H1 (cell line): ENCODE measurements at regions not wholly inside any gene's neighbourhood (a gene's known extent, or its start where the extent isn't known, plus 50 kb on each side); places are given as distances from the start of the nearest gene placed in this dataset.

Experiments used
- CTCF ChIA-PET: fragments of 300-600 bp; sonication (Branson Sonifier 250); formaldehyde crosslinking; loops from one replicate; lab custom pipeline; 2021; ENCODE audit not compliant: partially characterized antibody; lab: Charles Lee
- POLR2A ChIA-PET: fragments of 300-600 bp; sonication (Branson Sonifier 250); formaldehyde crosslinking; loops from one replicate; lab custom pipeline; 2021; ENCODE audit warnings: inconsistent platforms; ENCODE audit not compliant: partially characterized antibody; lab: Charles Lee
- DNase-seq, 2 experiments: peaks; one replicate each; pipeline versions ENCODE4 v3.0.0 to v3.0.0-alpha.2; 2010 to 2022; ENCODE audit warnings: low spot score in 2 of 2, low read depth in 1 of 2, mixed read lengths in 1 of 2
- FAIRE-seq: peaks from 2 replicates; lab custom pipeline; 2011; peaks lifted over from hg19 to GRCh38; lab: Jason Lieb, UNC
- H2AFZ ChIP-seq: 2 replicates; pipeline ENCODE4 v1.8.1; 2012; ENCODE audit warnings: low read length, inconsistent platforms
- H2AK5ac ChIP-seq: 2 replicates; pipeline ENCODE4 v1.6.1; 2013; ENCODE audit warnings: low read depth, low read length
- H2BK120ac ChIP-seq: replicated peaks from 2 replicates; pipeline ENCODE3; 2013; ENCODE audit warnings: low read depth, low read length, inconsistent platforms
- H2BK12ac ChIP-seq: 2 replicates; pipeline ENCODE4 v1.6.1; 2013; ENCODE audit warnings: low read depth, low read length
- H2BK15ac ChIP-seq: 2 replicates; pipeline ENCODE4 v1.6.1; 2013; ENCODE audit warnings: low read length
- H2BK20ac ChIP-seq: 2 replicates; pipeline ENCODE4 v1.6.1; 2013; ENCODE audit warnings: low read length
- H2BK5ac ChIP-seq: 2 replicates; pipeline ENCODE4 v1.6.1; 2013; ENCODE audit warnings: low read depth, low read length
- H3K14ac ChIP-seq: 2 replicates; pipeline ENCODE4 v1.6.1; 2013; ENCODE audit warnings: inconsistent platforms; ENCODE audit not compliant: insufficient read length
- H3K18ac ChIP-seq: 2 replicates; pipeline ENCODE4 v1.6.1; 2013; ENCODE audit warnings: low read length; ENCODE audit errors: extremely low read depth
- H3K23ac ChIP-seq: 2 replicates; pipeline ENCODE4 v1.6.1; 2013; ENCODE audit warnings: inconsistent platforms; ENCODE audit not compliant: insufficient read length
- H3K23me2 ChIP-seq: 2 replicates; pipeline ENCODE4 v1.6.1; 2013; ENCODE audit warnings: low read depth, low read length
- H3K27ac ChIP-seq: 2 replicates; pipeline ENCODE4 v1.6.1; 2011; ENCODE audit warnings: low read depth, low read length, inconsistent platforms
- H3K27me3 ChIP-seq, 4 experiments: replicated peaks in 1 of 4; 1 replicate in 1 of 4; 2 replicates in 3 of 4; pipeline versions ENCODE4 v1.6.1 to v1.8.1; 2011 to 2013; ENCODE audit warnings: low read length in 3 of 4, mild to moderate bottlenecking in 3 of 4, inconsistent platforms in 2 of 4, mixed read lengths in 2 of 4, moderate library complexity in 1 of 4; ENCODE audit not compliant: control insufficient read depth in 3 of 4, insufficient read depth in 3 of 4; ENCODE audit errors: extremely low read depth in 1 of 4
- H3K36me3 ChIP-seq, 4 experiments: 2 replicates each; pipeline versions ENCODE4 v1.6.1 to v1.8.1; 2011 to 2013; ENCODE audit warnings: mild to moderate bottlenecking in 4 of 4, low read length in 3 of 4, moderate library complexity in 2 of 4, control low read depth in 1 of 4, inconsistent platforms in 1 of 4; ENCODE audit not compliant: insufficient read depth in 4 of 4, control insufficient read depth in 2 of 4
- H3K4ac ChIP-seq: replicated peaks from 2 replicates; pipeline ENCODE3; 2013; ENCODE audit warnings: low read length, low read depth, mixed read lengths, inconsistent platforms; ENCODE audit not compliant: insufficient read length
- H3K4me1 ChIP-seq, 4 experiments: replicated peaks in 1 of 4; 1 replicate in 1 of 4; 2 replicates in 3 of 4; pipeline versions ENCODE4 v1.6.1 to v1.8.1; 2011 to 2013; ENCODE audit warnings: low read length in 3 of 4, inconsistent platforms in 2 of 4, mixed read lengths in 1 of 4; ENCODE audit not compliant: insufficient read depth in 4 of 4, control insufficient read depth in 3 of 4
- H3K4me2 ChIP-seq, 2 experiments: 2 replicates each; pipeline versions ENCODE4 v1.6.1 to v1.8.1; 2011 to 2013; ENCODE audit warnings: low read depth in 2 of 2, low read length in 2 of 2, control low read depth in 1 of 2, inconsistent platforms in 1 of 2, mild to moderate bottlenecking in 1 of 2; ENCODE audit not compliant: insufficient read depth in 1 of 2
- H3K4me3 ChIP-seq, 4 experiments: fragments of 200-600, 300-600 bp in 1 of 4; sonication (generic), shearing (Covaris generic), sonication (Bioruptor Twin) in 1 of 4; 2 replicates each; pipeline versions ENCODE4 v1.5.1 to v1.8.1; 2011 to 2016; ENCODE audit warnings: low read length in 4 of 4, low read depth in 3 of 4, control low read depth in 2 of 4, inconsistent platforms in 2 of 4, mild to moderate bottlenecking in 2 of 4, mixed read lengths in 1 of 4, moderate library complexity in 1 of 4; ENCODE audit not compliant: insufficient read depth in 2 of 4; ENCODE audit errors: extremely low read depth in 1 of 4
- H3K56ac ChIP-seq: replicated peaks from 2 replicates; pipeline ENCODE3; 2013; ENCODE audit warnings: low read depth, mild to moderate bottlenecking, mixed read lengths, low read length, inconsistent platforms; ENCODE audit not compliant: insufficient read length
- H3K79me1 ChIP-seq: 2 replicates; pipeline ENCODE4 v1.6.1; 2013; ENCODE audit warnings: low read depth, low read length, control low read depth
- H3K79me2 ChIP-seq, 2 experiments: 2 replicates each; pipeline versions ENCODE4 v1.6.1 to v1.8.1; 2012 to 2013; ENCODE audit warnings: low read length in 2 of 2, mild to moderate bottlenecking in 2 of 2, inconsistent platforms in 1 of 2; ENCODE audit not compliant: insufficient read depth in 2 of 2, control insufficient read depth in 1 of 2
- H3K9ac ChIP-seq, 4 experiments: replicated peaks in 1 of 4; 1 replicate in 1 of 4; 2 replicates in 3 of 4; pipeline versions ENCODE4 v1.6.1 to v1.8.1; 2011 to 2013; ENCODE audit warnings: low read depth in 3 of 4, low read length in 3 of 4, control low read depth in 2 of 4, mild to moderate bottlenecking in 2 of 4, moderate library complexity in 2 of 4, inconsistent platforms in 1 of 4; ENCODE audit errors: extremely low read depth in 1 of 4
- H3K9me3 ChIP-seq, 2 experiments: 2 replicates each; pipeline versions ENCODE4 v1.6.1 to v1.8.1; 2012 to 2013; ENCODE audit warnings: mild to moderate bottlenecking in 2 of 2, moderate library complexity in 2 of 2, control low read depth in 1 of 2, inconsistent platforms in 1 of 2, low read depth in 1 of 2, low read length in 1 of 2, mixed read lengths in 1 of 2; ENCODE audit not compliant: insufficient read depth in 2 of 2
- H4K20me1 ChIP-seq, 2 experiments: replicated peaks in 1 of 2; 2 replicates each; pipeline versions ENCODE3 to v1.8.1; 2011 to 2013; ENCODE audit warnings: inconsistent platforms in 2 of 2, low read length in 2 of 2, mild to moderate bottlenecking in 1 of 2; ENCODE audit not compliant: insufficient read depth in 2 of 2, control insufficient read depth in 1 of 2
- H4K5ac ChIP-seq: 2 replicates; pipeline ENCODE4 v1.6.1; 2013; ENCODE audit warnings: low read length, low read depth, mixed read lengths, inconsistent platforms; ENCODE audit not compliant: insufficient read length
- H4K8ac ChIP-seq: 2 replicates; pipeline ENCODE4 v1.8.0; 2013; ENCODE audit warnings: mild to moderate bottlenecking, moderate library complexity, low read length, inconsistent platforms; ENCODE audit not compliant: insufficient read depth; ENCODE audit errors: extremely low read depth
- H4K91ac ChIP-seq: replicated peaks from 2 replicates; pipeline ENCODE3; 2013; ENCODE audit warnings: low read length, mixed read lengths, inconsistent platforms; ENCODE audit not compliant: insufficient read length
- BACH1 ChIP-seq: IDR thresholded peaks from 2 replicates; pipeline ENCODE4 v1.6.1; 2012; ENCODE audit warnings: low read length, improper control_type of control experiment
- EGR1 ChIP-seq: IDR thresholded peaks from 2 replicates; pipeline ENCODE4 v1.6.1; 2011; ENCODE audit warnings: low read depth, low read length, borderline replicate concordance
- EP300 ChIP-seq, 2 experiments: IDR thresholded peaks; 1 replicate in 1 of 2; 2 replicates in 1 of 2; pipeline ENCODE4 v1.6.1; 2011 to 2012; ENCODE audit warnings: low read depth in 2 of 2, low read length in 2 of 2, mild to moderate bottlenecking in 2 of 2, borderline replicate concordance in 1 of 2, inconsistent platforms in 1 of 2, moderate library complexity in 1 of 2
- KDM4A ChIP-seq: IDR thresholded peaks from one replicate; pipeline ENCODE4 v1.7.1; 2012; ENCODE audit warnings: low read depth, mild to moderate bottlenecking, moderate library complexity, low read length, inconsistent platforms; ENCODE audit not compliant: severe bottlenecking
- NANOG ChIP-seq: IDR thresholded peaks from 2 replicates; pipeline ENCODE4 v1.6.1; 2011; ENCODE audit warnings: low read length, low read depth, mild to moderate bottlenecking, inconsistent platforms; ENCODE audit not compliant: insufficient read depth, poor library complexity, severe bottlenecking
- NRF1 ChIP-seq: IDR thresholded peaks from 2 replicates; pipeline ENCODE4 v1.6.1; 2011; ENCODE audit warnings: mild to moderate bottlenecking, low read depth, low read length, improper control_type of control experiment
- POLR2A ChIP-seq, 2 experiments: IDR thresholded peaks; 1 replicate in 1 of 2; 2 replicates in 1 of 2; pipeline ENCODE4 v1.6.1; 2011; ENCODE audit warnings: low read depth in 2 of 2, low read length in 2 of 2, mild to moderate bottlenecking in 2 of 2; ENCODE audit errors: control extremely low read depth in 1 of 2
- RAD21 ChIP-seq, 2 experiments: IDR thresholded peaks in 1 of 2; conservative IDR thresholded peaks in 1 of 2; 2 replicates each; pipeline ENCODE4 v1.6.1; 2011; ENCODE audit warnings: low read depth in 2 of 2, low read length in 2 of 2, improper control_type of control experiment in 1 of 2, inconsistent platforms in 1 of 2, mild to moderate bottlenecking in 1 of 2, moderate library complexity in 1 of 2
- RBBP5 ChIP-seq: IDR thresholded peaks from 2 replicates; pipeline ENCODE4 v1.7.1; 2012; ENCODE audit warnings: low read depth, mild to moderate bottlenecking, inconsistent platforms, low read length, moderate library complexity, borderline replicate concordance
- SAP30 ChIP-seq: fragments of 300-600 bp; sonication (generic); IDR thresholded peaks from 2 replicates; pipeline ENCODE4 v1.7.1; 2012; ENCODE audit warnings: low read length, moderate library complexity, mild to moderate bottlenecking, inconsistent platforms; ENCODE audit not compliant: insufficient read depth, insufficient replicate concordance
- SIRT6 ChIP-seq: IDR thresholded peaks from one replicate; pipeline ENCODE4 v1.7.1; 2012; ENCODE audit warnings: low read length, inconsistent platforms
- TEAD4 ChIP-seq: IDR thresholded peaks from 2 replicates; pipeline ENCODE4 v1.6.1; 2012; ENCODE audit warnings: low read depth, low read length, inconsistent platforms, mixed read lengths
- WGBS, 2 experiments: shearing (Covaris generic) in 1 of 2; methylation state at CpG; one replicate each; pipeline versions ENCODE4 v1.1.6 to v1.1.7; 2013 to 2015; ENCODE audit warnings: low lambda C conversion rate in 2 of 2, mixed read lengths in 2 of 2, inconsistent platforms in 1 of 2, low coverage in 1 of 2, missing lambda C conversion rate in 1 of 2; ENCODE audit not compliant: insufficient replicate concordance in 2 of 2, insufficient coverage in 1 of 2, insufficient read length in 1 of 2; ENCODE audit errors: extremely low coverage in 1 of 2, missing lambda C conversion rate in 1 of 2; 5-methylcytosine and 5-hydroxymethylcytosine counted together

DNA sequence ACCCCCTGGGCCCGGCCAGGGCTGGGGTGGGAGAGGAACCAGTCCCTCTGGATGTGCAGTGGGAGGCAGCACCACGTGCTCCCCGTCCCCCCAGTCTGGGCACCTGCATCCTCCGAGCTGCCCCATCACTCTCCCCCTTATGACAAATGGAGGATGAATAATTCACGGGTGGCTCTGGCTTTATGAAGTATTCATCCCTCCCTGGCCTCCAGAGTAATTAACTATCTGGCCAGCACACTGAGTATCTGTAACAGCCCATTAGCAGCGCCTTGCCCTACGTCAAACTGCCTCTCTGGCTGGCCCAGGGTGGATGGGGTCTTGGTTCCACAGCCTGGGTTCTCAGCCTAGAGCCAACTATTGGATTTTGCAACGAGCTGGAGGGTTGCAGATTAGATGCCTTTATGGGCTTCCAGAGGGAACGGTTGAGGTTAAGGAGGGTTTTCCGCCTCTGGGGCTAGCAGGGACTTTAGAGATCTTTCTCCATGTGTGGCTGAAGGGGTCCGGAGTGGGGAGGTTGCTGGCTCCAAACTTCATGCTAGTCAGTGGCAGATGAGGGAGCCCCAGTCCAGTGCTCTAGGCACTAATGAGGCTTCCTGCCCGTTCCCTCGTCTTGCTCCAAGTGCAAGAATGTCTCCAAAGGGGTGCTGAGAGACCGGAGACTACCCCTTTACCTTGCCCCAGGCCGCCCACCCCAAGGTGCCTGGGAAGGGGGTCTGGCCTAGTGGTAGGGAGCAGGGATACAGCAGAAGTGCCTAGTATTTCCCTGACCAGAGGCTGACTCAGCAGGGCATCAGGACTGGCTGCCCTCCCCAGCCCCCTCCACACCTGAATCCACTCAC is 53.5 kb upstream of the MLN start:
- no peak overlapping the region for H2BK15ac ChIP-seq
- no peak overlapping the region for H3K27ac ChIP-seq
- H3K23ac ChIP-seq = no peak overlapping the region
- H3K79me2 ChIP-seq = no peaks in the 10 kb centered on the region
- no peaks in the 10 kb centered on the region; a peak in 1 of 7 replicates for H3K4me1 ChIP-seq
- no peaks in the 10 kb centered on the region for H3K27me3 ChIP-seq
- no peak overlapping the region for H2BK20ac ChIP-seq
- H3K4me2 ChIP-seq = no peak overlapping the region
- H2AFZ ChIP-seq = no peak overlapping the region
- H2AK5ac ChIP-seq = no peak overlapping the region
- no peak overlapping the region for H3K14ac ChIP-seq
- H4K5ac ChIP-seq = no peak overlapping the region
- DNase-seq (no peak), FAIRE-seq (no peak)
- H2BK120ac ChIP-seq = no peak overlapping the region
- H2BK5ac ChIP-seq = no peak overlapping the region
- H3K18ac ChIP-seq = 0 out of 2 replicates have a peak overlapping the region, but pooled peaks have one; percentile 48
- 84% methylated on average over 15 of the region's 15 CpGs; no CpG with 5 or more reads in 1 of the 2 experiments for whole genome bisulfite sequencing, 2 experiments
- no peak overlapping the region for H3K4ac ChIP-seq
- ChIA-PET CTCF (interaction anchor here (0.8 to 11.6 kb wide), 5 partner anchors 17 to 294 kb away, joined by 3 to 87 read pairs (median 10); no protein-coding TSS in a partner anchor), POLR2A (no interaction called here)
- 0 out of 2 replicates have a peak overlapping the region, but pooled peaks have one; percentile 17 for H2BK12ac ChIP-seq
- H3K36me3 ChIP-seq = no peaks in the 10 kb centered on the region
- no peak overlapping the region for H3K4me3 ChIP-seq
- no peaks in the 10 kb centered on the region for H3K9me3 ChIP-seq
- H3K9ac ChIP-seq = no peak overlapping the region
- H4K20me1 ChIP-seq = no peaks in the 10 kb centered on the region
- H3K79me1 ChIP-seq = no peaks in the 10 kb centered on the region
- no peak overlapping the region for H4K91ac ChIP-seq
- no peaks in the 10 kb centered on the region for H3K23me2 ChIP-seq
- no peak overlapping the region for H4K8ac ChIP-seq
- no peak overlapping the region for H3K56ac ChIP-seq
- TF ChIP-seq NRF1 (no peak), SAP30 (no peak), SIRT6 (no peak), EGR1 (no peak), TEAD4 (no peak), NANOG (no peak), KDM4A (no peak), RBBP5 (no peak), BACH1 (no peak), POLR2A (IDR thresholded peaks at IDR 0.05; ENCODE audit: control extremely low read depth in 1 of 2, low read depth in 2 of 2, low read length in 2 of 2) (no peak), RAD21 (IDR thresholded peaks at IDR 0.05 in 1 of 2, conservative IDR thresholded peaks at IDR 0.05 in 1 of 2; ENCODE audit: low read depth in 2 of 2, low read length in 2 of 2) (no peak), EP300 (IDR thresholded peaks at IDR 0.05; ENCODE audit: borderline replicate concordance in 1 of 2, low read depth in 2 of 2, low read length in 2 of 2) (no peak)
